SK-N-SH treated with all-trans-retinoic acid at 6 μM for 48 hours (cell line): ENCODE measurements at regions not wholly inside any gene's neighbourhood (a gene's known extent, or its start where the extent isn't known, plus 50 kb on each side); places are given as distances from the start of the nearest gene placed in this dataset.

Experiments used
- ARNTL ChIP-seq: fragments of 450-650 bp; formaldehyde crosslinking; IDR thresholded peaks from 2 replicates; pipeline ENCODE4 v1.5.0; 2020; ENCODE audit warnings: low read depth, mild to moderate bottlenecking, moderate library complexity, borderline replicate concordance
- BACH2 ChIP-seq: fragments of 250-450 bp; sonication (Bioruptor Pico); IDR thresholded peaks from 2 replicates; pipeline ENCODE4 v1.9.0; 2021; ENCODE audit warnings: mild to moderate bottlenecking, borderline replicate concordance
- ISL1 ChIP-seq: fragments of 250-450 bp; sonication (Bioruptor Pico); IDR thresholded peaks from 2 replicates; pipeline ENCODE4 v2.1.2; 2022; ENCODE audit warnings: mild to moderate bottlenecking, moderate library complexity
- SNAI2 ChIP-seq: fragments of 250-450 bp; sonication (Bioruptor Pico); IDR thresholded peaks from 2 replicates; pipeline ENCODE4 v1.5.0; 2020; ENCODE audit warnings: mild to moderate bottlenecking, moderate library complexity
- ZC3H10 ChIP-seq: fragments of 250-450 bp; sonication (Bioruptor Pico); IDR thresholded peaks from 2 replicates; pipeline ENCODE4 v1.5.1; 2021; ENCODE audit warnings: mild to moderate bottlenecking, moderate library complexity
- ZFP30 ChIP-seq: fragments of 450-650 bp; formaldehyde crosslinking; IDR thresholded peaks from 2 replicates; pipeline ENCODE4 v1.5.0; 2022; ENCODE audit warnings: mild to moderate bottlenecking, moderate library complexity
- ZNF70 ChIP-seq: fragments of 450-650 bp; formaldehyde crosslinking; IDR thresholded peaks from 2 replicates; pipeline ENCODE4 v1.5.0; 2020; ENCODE audit warnings: mild to moderate bottlenecking, moderate library complexity
- TF ChIP-seq, protein P1 (sequence below): fragments of 250-450 bp; sonication (Bioruptor Pico); IDR thresholded peaks from 2 replicates; pipeline ENCODE4 v1.5.1; 2020; ENCODE audit warnings: low read depth, mild to moderate bottlenecking, moderate library complexity
- TF ChIP-seq, protein P2 (sequence below): fragments of 250-450 bp; sonication (Bioruptor Pico); IDR thresholded peaks from 2 replicates; pipeline ENCODE4 v1.5.1; 2021; ENCODE audit warnings: mild to moderate bottlenecking, moderate library complexity
- TF ChIP-seq, protein P3 (sequence below): fragments of 250-450 bp; sonication (Bioruptor Pico); IDR thresholded peaks from 2 replicates; pipeline ENCODE4 v1.8.0; 2020; ENCODE audit warnings: mild to moderate bottlenecking, moderate library complexity, borderline replicate concordance
- TF ChIP-seq, protein P4 (sequence below): fragments of 250-450 bp; sonication (Bioruptor Pico); IDR thresholded peaks from 2 replicates; pipeline ENCODE4 v1.8.0; 2021; ENCODE audit warnings: low read depth, mild to moderate bottlenecking, moderate library complexity, borderline replicate concordance
- TF ChIP-seq, protein P5 (sequence below): fragments of 250-450 bp; sonication (Bioruptor Pico); IDR thresholded peaks from 2 replicates; pipeline ENCODE4 v1.5.0; 2020; ENCODE audit warnings: mild to moderate bottlenecking, moderate library complexity

DNA sequence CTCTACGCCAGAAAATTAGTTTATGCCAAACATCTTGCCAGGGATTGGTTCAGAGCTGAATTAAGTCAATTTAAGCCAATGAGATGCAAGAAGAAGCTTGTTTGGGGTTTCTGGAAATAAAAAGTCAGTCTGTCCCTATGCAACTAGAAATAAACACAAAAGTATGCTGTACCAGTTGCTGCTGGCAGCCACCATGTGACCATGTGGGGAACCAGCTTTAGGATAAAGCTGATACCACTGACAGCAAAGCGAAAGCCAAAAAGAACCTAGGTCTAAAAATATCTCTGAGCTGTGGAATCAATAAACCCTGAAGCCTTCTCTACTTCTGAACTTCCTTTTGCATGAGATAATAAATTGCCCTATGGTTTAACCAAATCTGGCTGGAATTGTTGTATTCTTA lies 181.8 kb upstream of the PARD3B start:
- TF ChIP-seq ARNTL (CRISPR knock-in tag) (no peak), ZNF70 (CRISPR knock-in tag) (no peak), SNAI2 (CRISPR knock-in tag) (no peak), ZFP30 (CRISPR knock-in tag) (no peak), ISL1 (no peak), BACH2 (CRISPR knock-in tag) (no peak), ZC3H10 (CRISPR knock-in tag) (no peak)
- TF ChIP-seq, protein P1, sequence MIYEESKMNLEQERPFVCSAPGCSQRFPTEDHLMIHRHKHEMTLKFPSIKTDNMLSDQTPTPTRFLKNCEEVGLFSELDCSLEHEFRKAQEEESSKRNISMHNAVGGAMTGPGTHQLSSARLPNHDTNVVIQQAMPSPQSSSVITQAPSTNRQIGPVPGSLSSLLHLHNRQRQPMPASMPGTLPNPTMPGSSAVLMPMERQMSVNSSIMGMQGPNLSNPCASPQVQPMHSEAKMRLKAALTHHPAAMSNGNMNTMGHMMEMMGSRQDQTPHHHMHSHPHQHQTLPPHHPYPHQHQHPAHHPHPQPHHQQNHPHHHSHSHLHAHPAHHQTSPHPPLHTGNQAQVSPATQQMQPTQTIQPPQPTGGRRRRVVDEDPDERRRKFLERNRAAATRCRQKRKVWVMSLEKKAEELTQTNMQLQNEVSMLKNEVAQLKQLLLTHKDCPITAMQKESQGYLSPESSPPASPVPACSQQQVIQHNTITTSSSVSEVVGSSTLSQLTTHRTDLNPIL = no peak
- TF ChIP-seq, protein P2, sequence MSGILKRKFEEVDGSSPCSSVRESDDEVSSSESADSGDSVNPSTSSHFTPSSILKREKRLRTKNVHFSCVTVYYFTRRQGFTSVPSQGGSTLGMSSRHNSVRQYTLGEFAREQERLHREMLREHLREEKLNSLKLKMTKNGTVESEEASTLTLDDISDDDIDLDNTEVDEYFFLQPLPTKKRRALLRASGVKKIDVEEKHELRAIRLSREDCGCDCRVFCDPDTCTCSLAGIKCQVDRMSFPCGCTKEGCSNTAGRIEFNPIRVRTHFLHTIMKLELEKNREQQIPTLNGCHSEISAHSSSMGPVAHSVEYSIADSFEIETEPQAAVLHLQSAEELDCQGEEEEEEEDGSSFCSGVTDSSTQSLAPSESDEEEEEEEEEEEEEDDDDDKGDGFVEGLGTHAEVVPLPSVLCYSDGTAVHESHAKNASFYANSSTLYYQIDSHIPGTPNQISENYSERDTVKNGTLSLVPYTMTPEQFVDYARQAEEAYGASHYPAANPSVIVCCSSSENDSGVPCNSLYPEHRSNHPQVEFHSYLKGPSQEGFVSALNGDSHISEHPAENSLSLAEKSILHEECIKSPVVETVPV (CRISPR knock-in tag) = no peak
- TF ChIP-seq, protein P3, sequence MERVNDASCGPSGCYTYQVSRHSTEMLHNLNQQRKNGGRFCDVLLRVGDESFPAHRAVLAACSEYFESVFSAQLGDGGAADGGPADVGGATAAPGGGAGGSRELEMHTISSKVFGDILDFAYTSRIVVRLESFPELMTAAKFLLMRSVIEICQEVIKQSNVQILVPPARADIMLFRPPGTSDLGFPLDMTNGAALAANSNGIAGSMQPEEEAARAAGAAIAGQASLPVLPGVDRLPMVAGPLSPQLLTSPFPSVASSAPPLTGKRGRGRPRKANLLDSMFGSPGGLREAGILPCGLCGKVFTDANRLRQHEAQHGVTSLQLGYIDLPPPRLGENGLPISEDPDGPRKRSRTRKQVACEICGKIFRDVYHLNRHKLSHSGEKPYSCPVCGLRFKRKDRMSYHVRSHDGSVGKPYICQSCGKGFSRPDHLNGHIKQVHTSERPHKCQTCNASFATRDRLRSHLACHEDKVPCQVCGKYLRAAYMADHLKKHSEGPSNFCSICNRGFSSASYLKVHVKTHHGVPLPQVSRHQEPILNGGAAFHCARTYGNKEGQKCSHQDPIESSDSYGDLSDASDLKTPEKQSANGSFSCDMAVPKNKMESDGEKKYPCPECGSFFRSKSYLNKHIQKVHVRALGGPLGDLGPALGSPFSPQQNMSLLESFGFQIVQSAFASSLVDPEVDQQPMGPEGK (CRISPR knock-in tag) = no peak
- TF ChIP-seq, protein P4, sequence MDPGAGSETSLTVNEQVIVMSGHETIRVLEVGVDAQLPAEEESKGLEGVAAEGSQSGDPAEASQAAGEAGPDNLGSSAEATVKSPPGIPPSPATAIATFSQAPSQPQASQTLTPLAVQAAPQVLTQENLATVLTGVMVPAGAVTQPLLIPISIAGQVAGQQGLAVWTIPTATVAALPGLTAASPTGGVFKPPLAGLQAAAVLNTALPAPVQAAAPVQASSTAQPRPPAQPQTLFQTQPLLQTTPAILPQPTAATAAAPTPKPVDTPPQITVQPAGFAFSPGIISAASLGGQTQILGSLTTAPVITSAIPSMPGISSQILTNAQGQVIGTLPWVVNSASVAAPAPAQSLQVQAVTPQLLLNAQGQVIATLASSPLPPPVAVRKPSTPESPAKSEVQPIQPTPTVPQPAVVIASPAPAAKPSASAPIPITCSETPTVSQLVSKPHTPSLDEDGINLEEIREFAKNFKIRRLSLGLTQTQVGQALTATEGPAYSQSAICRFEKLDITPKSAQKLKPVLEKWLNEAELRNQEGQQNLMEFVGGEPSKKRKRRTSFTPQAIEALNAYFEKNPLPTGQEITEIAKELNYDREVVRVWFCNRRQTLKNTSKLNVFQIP (CRISPR knock-in tag) = no peak
- TF ChIP-seq, protein P5, sequence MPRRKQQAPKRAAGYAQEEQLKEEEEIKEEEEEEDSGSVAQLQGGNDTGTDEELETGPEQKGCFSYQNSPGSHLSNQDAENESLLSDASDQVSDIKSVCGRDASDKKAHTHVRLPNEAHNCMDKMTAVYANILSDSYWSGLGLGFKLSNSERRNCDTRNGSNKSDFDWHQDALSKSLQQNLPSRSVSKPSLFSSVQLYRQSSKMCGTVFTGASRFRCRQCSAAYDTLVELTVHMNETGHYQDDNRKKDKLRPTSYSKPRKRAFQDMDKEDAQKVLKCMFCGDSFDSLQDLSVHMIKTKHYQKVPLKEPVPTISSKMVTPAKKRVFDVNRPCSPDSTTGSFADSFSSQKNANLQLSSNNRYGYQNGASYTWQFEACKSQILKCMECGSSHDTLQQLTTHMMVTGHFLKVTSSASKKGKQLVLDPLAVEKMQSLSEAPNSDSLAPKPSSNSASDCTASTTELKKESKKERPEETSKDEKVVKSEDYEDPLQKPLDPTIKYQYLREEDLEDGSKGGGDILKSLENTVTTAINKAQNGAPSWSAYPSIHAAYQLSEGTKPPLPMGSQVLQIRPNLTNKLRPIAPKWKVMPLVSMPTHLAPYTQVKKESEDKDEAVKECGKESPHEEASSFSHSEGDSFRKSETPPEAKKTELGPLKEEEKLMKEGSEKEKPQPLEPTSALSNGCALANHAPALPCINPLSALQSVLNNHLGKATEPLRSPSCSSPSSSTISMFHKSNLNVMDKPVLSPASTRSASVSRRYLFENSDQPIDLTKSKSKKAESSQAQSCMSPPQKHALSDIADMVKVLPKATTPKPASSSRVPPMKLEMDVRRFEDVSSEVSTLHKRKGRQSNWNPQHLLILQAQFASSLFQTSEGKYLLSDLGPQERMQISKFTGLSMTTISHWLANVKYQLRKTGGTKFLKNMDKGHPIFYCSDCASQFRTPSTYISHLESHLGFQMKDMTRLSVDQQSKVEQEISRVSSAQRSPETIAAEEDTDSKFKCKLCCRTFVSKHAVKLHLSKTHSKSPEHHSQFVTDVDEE (CRISPR knock-in tag) = no peak
